ENCODE measurements at regions not wholly inside any gene's neighbourhood (a gene's known extent, or its start where the extent isn't known, plus 50 kb on each side); places are given as distances from the start of the nearest gene placed in this dataset.

GRCh38 chr14:87063181-87063580 lies 929.8 kb downstream of the GALC start:
- DNase-seq (ENCODE audit: low read depth) = no peak
- no peak for TF ChIP-seq CTCF (IDR thresholded peaks at IDR 0.05; ENCODE audit: control insufficient read depth, extremely low read depth, insufficient read depth)

GRCh38 chr14:87060405-87060804 lies 932.6 kb downstream of the GALC start:
- TF ChIP-seq CTCF (IDR thresholded peaks at IDR 0.05; ENCODE audit: control insufficient read depth, extremely low read depth, insufficient read depth) = no peak
- DNase-seq (ENCODE audit: low read depth) = no peak
- H3K4me3 ChIP-seq (ENCODE audit: low read depth, low read length) = no peak overlapping the region

More at GRCh38 chr14:87063181-87063580, 929.8 kb downstream of the GALC start:
- no peak overlapping the region for H3K4me3 ChIP-seq (ENCODE audit: low read depth, low read length)

DNA sequence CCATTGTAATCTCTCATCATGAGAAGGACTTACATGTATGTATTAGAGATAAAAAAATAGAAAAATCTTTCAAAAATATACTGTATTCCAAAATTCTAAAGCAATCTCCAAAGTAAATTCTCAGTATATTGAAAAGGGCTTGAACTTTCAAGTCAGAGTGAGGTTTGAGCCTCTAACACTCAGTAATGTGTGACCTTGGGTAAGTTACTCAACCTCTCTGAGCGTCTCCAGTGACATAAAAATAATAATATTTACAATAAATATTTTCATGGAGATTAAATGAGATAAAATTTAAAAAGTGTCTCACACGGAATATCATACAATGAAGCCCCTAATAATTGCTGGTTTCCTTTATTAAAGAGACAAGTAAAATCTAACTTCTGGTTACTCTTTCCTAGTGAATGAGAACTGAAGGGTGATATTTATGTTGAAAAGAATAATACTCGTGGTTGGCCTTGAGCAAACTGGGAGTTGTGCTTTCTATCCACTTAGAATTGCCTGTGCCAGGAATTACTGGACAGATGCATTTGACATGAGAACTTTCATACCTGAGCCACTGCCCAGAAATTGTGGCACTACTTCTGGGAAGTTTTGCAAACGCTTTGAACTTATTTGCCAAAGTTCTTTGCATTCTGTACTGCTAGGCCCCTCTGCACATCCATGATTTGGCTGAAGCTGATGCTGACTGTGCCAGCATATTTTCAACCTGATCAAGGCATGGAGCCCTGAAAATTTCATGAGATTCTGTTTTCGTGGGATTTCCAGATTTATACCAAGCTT lies 933.7 kb downstream of the GALC start:
- H3K4me3 ChIP-seq (ENCODE audit: low read depth, low read length) = no peak overlapping the region
- DNase-seq (ENCODE audit: low read depth) = no peak
- no peak for TF ChIP-seq CTCF (IDR thresholded peaks at IDR 0.05; ENCODE audit: control insufficient read depth, extremely low read depth, insufficient read depth)

DNA sequence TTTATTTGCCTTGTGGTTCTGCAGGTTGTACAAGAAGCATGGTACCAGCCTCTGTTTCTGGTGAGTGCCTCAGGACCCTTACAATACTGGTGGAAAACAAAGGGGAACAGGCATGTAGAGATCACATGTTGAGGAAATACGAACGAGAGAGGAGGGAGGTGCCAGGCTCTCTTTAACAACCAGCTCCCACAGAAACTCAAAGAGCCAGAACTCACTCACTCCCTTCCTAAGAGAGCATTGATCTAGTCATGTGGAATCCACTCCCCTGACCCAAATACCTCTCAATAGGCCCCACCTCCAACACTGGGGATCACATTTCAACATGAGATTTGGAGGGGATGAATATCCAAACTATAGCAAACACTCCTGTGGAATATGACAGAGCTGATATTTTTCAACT lies 938.0 kb downstream of the GALC start:
- no peak for DNase-seq (ENCODE audit: low read depth)
- no peak overlapping the region for H3K4me3 ChIP-seq (ENCODE audit: low read depth, low read length)
- TF ChIP-seq CTCF (IDR thresholded peaks at IDR 0.05; ENCODE audit: control insufficient read depth, extremely low read depth, insufficient read depth) = no peak

- TF ChIP-seq CTCF (IDR thresholded peaks at IDR 0.05; ENCODE audit: control insufficient read depth, extremely low read depth, insufficient read depth) = no peak
- DNase-seq (ENCODE audit: low read depth) = no peak
- H3K4me3 ChIP-seq (ENCODE audit: low read depth, low read length) = no peak overlapping the region
Observed at GRCh38 chr14:87052646-87053225, 940.2 kb downstream of the GALC start.

DNA sequence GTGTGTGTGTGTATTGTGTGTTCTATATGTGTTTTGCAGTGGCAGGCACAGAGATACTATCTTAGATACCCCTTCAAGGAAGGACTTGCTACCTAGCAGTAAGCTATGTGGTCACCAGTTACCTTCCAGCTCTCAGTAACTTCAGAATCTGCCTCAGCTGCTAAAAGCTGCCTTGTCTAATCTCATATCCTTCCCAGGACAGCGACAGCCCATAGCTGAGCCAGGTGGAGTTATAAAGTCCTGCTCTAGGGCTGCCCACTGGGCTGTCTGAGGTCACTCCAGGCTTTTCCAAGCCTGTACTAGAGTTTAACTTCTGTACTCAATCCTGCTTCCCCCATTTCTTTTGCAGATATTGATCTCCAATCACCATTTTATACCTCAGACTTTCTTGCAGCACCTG lies 942.6 kb downstream of the GALC start:
- TF ChIP-seq CTCF (IDR thresholded peaks at IDR 0.05; ENCODE audit: control insufficient read depth, extremely low read depth, insufficient read depth) = no peak
- no peak overlapping the region for H3K4me3 ChIP-seq (ENCODE audit: low read depth, low read length)

More for the DNA sequence above, 942.6 kb downstream of the GALC start:
- no peak for DNase-seq (ENCODE audit: low read depth)
